CD14-positive monocyte (primary cell): ENCODE measurements at regions not wholly inside any gene's neighbourhood (a gene's known extent, or its start where the extent isn't known, plus 50 kb on each side); places are given as distances from the start of the nearest gene placed in this dataset.
"Not testable (repeated sequence)": the region's sequence is repeated elsewhere in the genome, so short reads cannot be mapped to it uniquely, and the experiment has no call there.

Source experiments
- DNase-seq, 3 donors: peaks; one replicate each; pipeline ENCODE4 v3.0.0-alpha.2; 2011 to 2022
- H2AFZ ChIP-seq: 2 replicates; pipeline ENCODE4 v1.6.0; 2012; ENCODE audit warnings: mild to moderate bottlenecking, low read depth, low read length, inconsistent platforms; ENCODE audit not compliant: insufficient read depth, poor library complexity, severe bottlenecking
- H3K27ac ChIP-seq, 2 donors: 1 replicate in 1 of 2; 2 replicates in 1 of 2; pipeline ENCODE4 v1.5.1; 2012 to 2013; ENCODE audit warnings: low read length in 2 of 2, control low read depth in 1 of 2, inconsistent platforms in 1 of 2, low read depth in 1 of 2, mild to moderate bottlenecking in 1 of 2
- H3K27me3 ChIP-seq, 2 donors: one replicate each; pipeline versions ENCODE4 v1.6.0 to v1.6.1; 2011 to 2013; ENCODE audit warnings: low read length in 2 of 2; ENCODE audit not compliant: control insufficient read depth in 2 of 2, insufficient read depth in 2 of 2
- H3K36me3 ChIP-seq, 2 donors: replicated peaks in 1 of 2; 1 replicate in 1 of 2; 2 replicates in 1 of 2; pipeline versions ENCODE4 v1.5.1 to v1.6.1; 2012 to 2013; ENCODE audit warnings: low read length in 2 of 2, control low read depth in 1 of 2, inconsistent platforms in 1 of 2, mild to moderate bottlenecking in 1 of 2; ENCODE audit not compliant: insufficient read depth in 2 of 2, control insufficient read depth in 1 of 2
- H3K4me1 ChIP-seq, 2 donors: 1 replicate in 1 of 2; 2 replicates in 1 of 2; pipeline versions ENCODE4 v1.5.1 to v1.6.1; 2012 to 2013; ENCODE audit warnings: low read length in 2 of 2, control low read depth in 1 of 2, inconsistent platforms in 1 of 2, mild to moderate bottlenecking in 1 of 2, moderate library complexity in 1 of 2; ENCODE audit not compliant: insufficient read depth in 2 of 2, control insufficient read depth in 1 of 2
- H3K4me2 ChIP-seq: replicated peaks from 2 replicates; pipeline ENCODE3; 2012; ENCODE audit warnings: low read length, moderate library complexity, mild to moderate bottlenecking; ENCODE audit not compliant: poor library complexity, severe bottlenecking; ENCODE audit errors: extremely low read depth
- H3K4me3 ChIP-seq, 3 experiments: fragments of 200-600 bp in 1 of 3; sonication (generic) in 1 of 3; replicated peaks in 1 of 3; 1 replicate in 2 of 3; 2 replicates in 1 of 3; pipeline ENCODE4 v1.5.1; 2011 to 2013; ENCODE audit warnings: low read length in 3 of 3, mild to moderate bottlenecking in 3 of 3, control low read depth in 2 of 3, low read depth in 2 of 3, inconsistent platforms in 1 of 3, moderate library complexity in 1 of 3
- H3K79me2 ChIP-seq: 2 replicates; pipeline ENCODE4 v1.6.0; 2012; ENCODE audit warnings: mild to moderate bottlenecking, control low read depth, inconsistent platforms, low read length, moderate library complexity; ENCODE audit not compliant: insufficient read depth
- H3K9ac ChIP-seq: 2 replicates; pipeline ENCODE4 v1.6.0; 2017; ENCODE audit warnings: low read length, mild to moderate bottlenecking; ENCODE audit not compliant: insufficient read depth, poor library complexity, severe bottlenecking
- H3K9me3 ChIP-seq, 2 donors: replicated peaks in 1 of 2; 1 replicate in 1 of 2; 2 replicates in 1 of 2; pipeline versions ENCODE4 v1.5.1 to v1.6.1; 2012 to 2013; ENCODE audit warnings: low read length in 2 of 2, control low read depth in 1 of 2; ENCODE audit not compliant: control insufficient read depth in 1 of 2, insufficient read depth in 1 of 2
- H4K20me1 ChIP-seq: 2 replicates; pipeline ENCODE4 v1.6.0; 2012; ENCODE audit warnings: mild to moderate bottlenecking, low read length, control low read depth, moderate library complexity; ENCODE audit not compliant: insufficient read depth
- H3K27ac Mint-ChIP-seq, 7 donors: one replicate each; pipeline ENCODE4 v1.8.0; 2020; ENCODE audit warnings: mild to moderate bottlenecking in 7 of 7, mixed read lengths in 7 of 7, moderate library complexity in 6 of 7, inconsistent platforms in 2 of 7
- H3K27me3 Mint-ChIP-seq, 3 donors: one replicate each; pipeline ENCODE4 v1.8.0; 2021 to 2022; ENCODE audit warnings: low read depth in 3 of 3, mild to moderate bottlenecking in 3 of 3, mixed read lengths in 3 of 3, moderate library complexity in 3 of 3, inconsistent platforms in 1 of 3
- H3K36me3 Mint-ChIP-seq, 2 donors: one replicate each; pipeline ENCODE4 v1.8.0; 2020; ENCODE audit warnings: mixed read lengths in 2 of 2, inconsistent platforms in 1 of 2, mild to moderate bottlenecking in 1 of 2
- H3K4me1 Mint-ChIP-seq: one replicate; pipeline ENCODE4 v1.8.0; 2020; ENCODE audit warnings: mild to moderate bottlenecking, mixed read lengths
- H3K4me3 Mint-ChIP-seq, 2 donors: one replicate each; pipeline ENCODE4 v1.8.0; 2020; ENCODE audit warnings: mild to moderate bottlenecking in 2 of 2, mixed read lengths in 2 of 2, moderate library complexity in 1 of 2
- H3K9me3 Mint-ChIP-seq, 7 donors: one replicate each; pipeline ENCODE4 v1.8.0; 2020 to 2022; ENCODE audit warnings: mixed read lengths in 7 of 7, mild to moderate bottlenecking in 6 of 7, moderate library complexity in 6 of 7, inconsistent platforms in 2 of 7
- CTCF ChIP-seq: fragments of 200-600 bp; IDR thresholded peaks from one replicate; pipeline ENCODE4 v1.8.0; 2022; ENCODE audit warnings: antibody characterized with exemption, mild to moderate bottlenecking
- WGBS: methylation state at CpG from one replicate; pipeline ENCODE4 v1.1.5; 2013; ENCODE audit warnings: missing lambda C conversion rate; ENCODE audit not compliant: insufficient coverage; 5-methylcytosine and 5-hydroxymethylcytosine counted together
- intact Hi-C, 2 donors: fragments of 100-400 bp; cut with micrococcal nuclease; formaldehyde crosslinking; loops; one replicate each; pipeline versions ENCODE4 v1.15.0 to v1.15.1; 2023

- H2AFZ ChIP-seq = no peak overlapping the region
- Mint-ChIP-seq H3K36me3 (no peaks in the 10 kb centered on the region), H3K9me3 (peaks cover 0 to 3% (median 0%) of the 10 kb centered on the region in 7 donors), H3K27ac (no peak overlapping the region), H3K27me3 (peaks cover 0 to 8% (median 6%) of the 10 kb centered on the region in 3 donors), H3K4me3 (no peak overlapping the region), H3K4me1 (no peaks in the 10 kb centered on the region)
- H4K20me1 ChIP-seq = no peaks in the 10 kb centered on the region
- TF ChIP-seq CTCF = no peak
- H3K4me1 ChIP-seq = no peaks in the 10 kb centered on the region
- no peaks in the 10 kb centered on the region for H3K79me2 ChIP-seq
- no peak overlapping the region for H3K4me3 ChIP-seq
- no peak overlapping the region for H3K9ac ChIP-seq
- intact Hi-C loops = no loop called here
- H3K36me3 ChIP-seq = no peaks in the 10 kb centered on the region
- no peaks in the 10 kb centered on the region for H3K27me3 ChIP-seq
- no peak overlapping the region for H3K27ac ChIP-seq
- no peak for DNase-seq
- H3K4me2 ChIP-seq = no peak overlapping the region
- WGBS = 95% methylated on average over 3 of the region's 5 CpGs
- H3K9me3 ChIP-seq = no peaks in the 10 kb centered on the region
These were observed 304.6 kb downstream of the REEP3 start for GRCh38 chr10:63825766-63826165.

- H3K4me1 Mint-ChIP-seq, H3K36me3 Mint-ChIP-seq, H3K9me3 Mint-ChIP-seq, H3K27ac ChIP-seq, H3K9ac ChIP-seq, H2AFZ ChIP-seq, H3K27ac Mint-ChIP-seq, H3K36me3 ChIP-seq, H4K20me1 ChIP-seq, intact Hi-C loops, H3K27me3 Mint-ChIP-seq, H3K4me3 ChIP-seq, H3K4me3 Mint-ChIP-seq, H3K4me2 ChIP-seq, H3K27me3 ChIP-seq, H3K4me1 ChIP-seq, H3K79me2 ChIP-seq, H3K9me3 ChIP-seq: not testable (repeated sequence)
- DNase-seq = peak in 1 of 3 donors; percentile 4
- no CpG with 5 or more reads among the region's 3 CpGs for WGBS
These were observed 305.8 kb downstream of the REEP3 start for GRCh38 chr10:63827018-63827417.
